Naive B cell (primary cell): ENCODE measurements at regions not wholly inside any gene's neighbourhood (a gene's known extent, or its start where the extent isn't known, plus 50 kb on each side); places are given as distances from the start of the nearest gene placed in this dataset.
A peak's percentile ranks its signal among the peaks of the same experiment; 100 is the strongest.

Experiments
- ATAC-seq, 2 donors: fragments of 150-1000 bp; cut with Tn5 transposase; 2 replicates each; pipeline ENCODE4 v1.10.0; 2021; ENCODE audit warnings: low read depth in 2 of 2, mild to moderate bottlenecking in 2 of 2, moderate library complexity in 2 of 2
- DNase-seq: peaks from one replicate; pipeline ENCODE4 v3.0.0; 2022
- H3K27ac Mint-ChIP-seq, 6 donors: one replicate each; pipeline ENCODE4 v1.8.0; 2020 to 2022; ENCODE audit warnings: mild to moderate bottlenecking in 6 of 6, mixed read lengths in 6 of 6, moderate library complexity in 5 of 6, inconsistent platforms in 2 of 6
- H3K27me3 Mint-ChIP-seq, 3 donors: one replicate each; pipeline ENCODE4 v1.8.0; 2021 to 2022; ENCODE audit warnings: mixed read lengths in 3 of 3, mild to moderate bottlenecking in 1 of 3
- H3K36me3 Mint-ChIP-seq, 2 donors: one replicate each; pipeline ENCODE4 v1.8.0; 2020 to 2022; ENCODE audit warnings: mixed read lengths in 2 of 2, inconsistent platforms in 1 of 2, mild to moderate bottlenecking in 1 of 2
- H3K4me1 Mint-ChIP-seq, 3 donors: one replicate each; pipeline ENCODE4 v1.8.0; 2020 to 2022; ENCODE audit warnings: mixed read lengths in 3 of 3, inconsistent platforms in 1 of 3, mild to moderate bottlenecking in 1 of 3, moderate library complexity in 1 of 3
- H3K4me3 Mint-ChIP-seq, 8 donors: one replicate each; pipeline ENCODE4 v1.8.0; 2020 to 2022; ENCODE audit warnings: mild to moderate bottlenecking in 8 of 8, mixed read lengths in 8 of 8, moderate library complexity in 8 of 8, inconsistent platforms in 2 of 8
- H3K9me3 Mint-ChIP-seq, 7 donors: one replicate each; pipeline ENCODE4 v1.8.0; 2020 to 2022; ENCODE audit warnings: mixed read lengths in 7 of 7, mild to moderate bottlenecking in 5 of 7, inconsistent platforms in 2 of 7, moderate library complexity in 1 of 7

GRCh38 chr15:70415398-70415797 lies 317.7 kb upstream of the TLE3 start:
- H3K4me3 Mint-ChIP-seq = no peak overlapping the region
- ATAC-seq = no peak
- H3K36me3 Mint-ChIP-seq = peaks cover 0 to 8% of the 10 kb centered on the region in 2 donors
- peaks cover 0 to 9% (median 3%) of the 10 kb centered on the region in 3 donors for H3K4me1 Mint-ChIP-seq
- no peak overlapping the region for H3K27ac Mint-ChIP-seq
- peaks cover 0 to 5% (median 1%) of the 10 kb centered on the region in 7 donors for H3K9me3 Mint-ChIP-seq
- DNase-seq = no peak
- peaks cover 10 to 44% (median 34%) of the 10 kb centered on the region in 3 donors for H3K27me3 Mint-ChIP-seq

GRCh38 chr15:70414626-70415025 lies 316.9 kb upstream of the TLE3 start:
- Mint-ChIP-seq H3K36me3 (peaks cover 0 to 8% of the 10 kb centered on the region in 2 donors), H3K9me3 (peaks cover 0 to 5% (median 1%) of the 10 kb centered on the region in 7 donors), H3K27me3 (peaks cover 14 to 40% (median 29%) of the 10 kb centered on the region in 3 donors), H3K4me3 (no peak overlapping the region), H3K27ac (no peak overlapping the region), H3K4me1 (peaks cover 0 to 9% (median 3%) of the 10 kb centered on the region in 3 donors)
- DNase-seq = no peak
- no peak for ATAC-seq

GRCh38 chr15:70412794-70413193 lies 315.1 kb upstream of the TLE3 start:
- DNase-seq = no peak
- no peak for ATAC-seq
- H3K4me1 Mint-ChIP-seq = peaks cover 0 to 9% (median 3%) of the 10 kb centered on the region in 3 donors
- H3K36me3 Mint-ChIP-seq = peaks cover 0 to 13% of the 10 kb centered on the region in 2 donors
- H3K9me3 Mint-ChIP-seq = peaks cover 0 to 12% (median 4%) of the 10 kb centered on the region in 7 donors
- H3K4me3 Mint-ChIP-seq = no peak overlapping the region
- H3K27me3 Mint-ChIP-seq = peaks cover 7 to 24% (median 10%) of the 10 kb centered on the region in 3 donors
- no peak overlapping the region for H3K27ac Mint-ChIP-seq

- peak overlapping the region in 1 of 6 donors; percentile 28 for H3K27ac Mint-ChIP-seq
- peaks cover 4 to 21% (median 6%) of the 10 kb centered on the region in 3 donors for H3K27me3 Mint-ChIP-seq
- DNase-seq (no peak), ATAC-seq (no peak)
- no peak overlapping the region for H3K4me3 Mint-ChIP-seq
- peaks cover 0 to 13% (median 4%) of the 10 kb centered on the region in 7 donors for H3K9me3 Mint-ChIP-seq
- peaks cover 0 to 16% of the 10 kb centered on the region in 2 donors for H3K36me3 Mint-ChIP-seq
- peaks cover 0 to 4% (median 3%) of the 10 kb centered on the region in 3 donors for H3K4me1 Mint-ChIP-seq
Observed at GRCh38 chr15:70411143-70411863, 313.6 kb upstream of the TLE3 start.

- DNase-seq (no peak), ATAC-seq (no peak)
- peaks cover 0 to 17% (median 3%) of the 10 kb centered on the region in 3 donors for H3K27me3 Mint-ChIP-seq
- no peak overlapping the region for H3K27ac Mint-ChIP-seq
- H3K4me1 Mint-ChIP-seq = peaks cover 0 to 4% (median 3%) of the 10 kb centered on the region in 3 donors
- H3K9me3 Mint-ChIP-seq = peaks cover 0 to 12% (median 3%) of the 10 kb centered on the region in 7 donors
- peaks cover 0 to 11% of the 10 kb centered on the region in 2 donors for H3K36me3 Mint-ChIP-seq
- no peak overlapping the region for H3K4me3 Mint-ChIP-seq
Observed at GRCh38 chr15:70410371-70410985, 312.8 kb upstream of the TLE3 start.

- peaks cover 2 to 17% (median 4%) of the 10 kb centered on the region in 3 donors for H3K27me3 Mint-ChIP-seq
- ATAC-seq (no peak), DNase-seq (no peak)
- H3K9me3 Mint-ChIP-seq = peaks cover 0 to 12% (median 3%) of the 10 kb centered on the region in 7 donors
- H3K27ac Mint-ChIP-seq = no peak overlapping the region
- H3K4me3 Mint-ChIP-seq = no peak overlapping the region
- peaks cover 0 to 18% of the 10 kb centered on the region in 2 donors for H3K36me3 Mint-ChIP-seq
- H3K4me1 Mint-ChIP-seq = peaks cover 0 to 4% (median 3%) of the 10 kb centered on the region in 3 donors
Observed at GRCh38 chr15:70409388-70409787, 311.7 kb upstream of the TLE3 start.

GRCh38 chr15:70407955-70408354 lies 310.2 kb upstream of the TLE3 start:
- Mint-ChIP-seq H3K4me1 (no peaks in the 10 kb centered on the region), H3K4me3 (peak overlapping the region in 1 of 8 donors; percentile 22), H3K27me3 (peaks cover 7 to 9% (median 8%) of the 10 kb centered on the region in 3 donors), H3K36me3 (peaks cover 0 to 18% of the 10 kb centered on the region in 2 donors), H3K9me3 (peaks cover 0 to 12% (median 3%) of the 10 kb centered on the region in 7 donors), H3K27ac (no peak overlapping the region)
- DNase-seq (no peak), ATAC-seq (no peak)

GRCh38 chr15:70407336-70407670 lies 309.6 kb upstream of the TLE3 start:
- Mint-ChIP-seq H3K27ac (no peak overlapping the region), H3K4me1 (no peaks in the 10 kb centered on the region)

GRCh38 chr15:70406617-70407335 lies 309.1 kb upstream of the TLE3 start:
- Mint-ChIP-seq H3K27ac (peak overlapping the region in 1 of 6 donors; percentile 41), H3K4me3 (no peak overlapping the region), H3K27me3 (peaks cover 17 to 20% (median 18%) of the 10 kb centered on the region in 3 donors)

More at GRCh38 chr15:70407336-70407670, 309.6 kb upstream of the TLE3 start:
- ATAC-seq = no peak
- no peak for DNase-seq
- Mint-ChIP-seq H3K9me3 (peaks cover 0 to 12% (median 3%) of the 10 kb centered on the region in 7 donors), H3K4me3 (no peak overlapping the region), H3K27me3 (peaks cover 13 to 15% (median 13%) of the 10 kb centered on the region in 3 donors), H3K36me3 (peaks cover 0 to 18% of the 10 kb centered on the region in 2 donors)

GRCh38 chr15:70401709-70402108 lies 304.0 kb upstream of the TLE3 start:
- DNase-seq (no peak), ATAC-seq (no peak)
- Mint-ChIP-seq H3K27ac (no peak overlapping the region), H3K27me3 (peaks cover 20 to 34% (median 20%) of the 10 kb centered on the region in 3 donors), H3K4me3 (no peak overlapping the region), H3K4me1 (peaks cover 11 to 12% (median 11%) of the 10 kb centered on the region in 3 donors), H3K36me3 (peaks cover 0 to 7% of the 10 kb centered on the region in 2 donors), H3K9me3 (peaks cover 0 to 2% (median 0%) of the 10 kb centered on the region in 7 donors)

More at GRCh38 chr15:70406617-70407335, 309.1 kb upstream of the TLE3 start:
- ATAC-seq (no peak), DNase-seq (no peak)
- Mint-ChIP-seq H3K4me1 (no peaks in the 10 kb centered on the region), H3K9me3 (peaks cover 0 to 12% (median 3%) of the 10 kb centered on the region in 7 donors), H3K36me3 (peaks cover 0 to 18% of the 10 kb centered on the region in 2 donors)

GRCh38 chr15:70400766-70401541 lies 303.2 kb upstream of the TLE3 start:
- Mint-ChIP-seq H3K27me3 (peaks cover 20 to 38% (median 24%) of the 10 kb centered on the region in 3 donors), H3K4me3 (no peak overlapping the region), H3K36me3 (peaks cover 0 to 7% of the 10 kb centered on the region in 2 donors), H3K27ac (no peak overlapping the region), H3K9me3 (no peaks in the 10 kb centered on the region), H3K4me1 (peaks cover 11 to 16% (median 11%) of the 10 kb centered on the region in 3 donors)
- DNase-seq (no peak), ATAC-seq (no peak)

- Mint-ChIP-seq H3K36me3 (no peaks in the 10 kb centered on the region), H3K9me3 (no peaks in the 10 kb centered on the region), H3K4me3 (no peak overlapping the region), H3K4me1 (peaks cover 11 to 18% (median 11%) of the 10 kb centered on the region in 3 donors), H3K27me3 (peaks cover 20 to 50% (median 30%) of the 10 kb centered on the region in 3 donors), H3K27ac (no peak overlapping the region)
- DNase-seq = no peak
- no peak for ATAC-seq
Observed at GRCh38 chr15:70399204-70399603, 301.5 kb upstream of the TLE3 start.
